Central memory CD8-positive, alpha-beta T cell (primary cell): ENCODE measurements at regions not wholly inside any gene's neighbourhood (a gene's known extent, or its start where the extent isn't known, plus 50 kb on each side); places are given as distances from the start of the nearest gene placed in this dataset.
"Not testable (repeated sequence)": the region's sequence is repeated elsewhere in the genome, so short reads cannot be mapped to it uniquely, and the experiment has no call there.

Experiments used
- ATAC-seq: fragments of 150-1000 bp; cut with Tn5 transposase; replicated peaks from 2 replicates; pipeline ENCODE4 v1.10.0; 2022; ENCODE audit warnings: mild to moderate bottlenecking, moderate FRiP score, moderate number of reproducible peaks; ENCODE audit not compliant: poor library complexity, severe bottlenecking; ENCODE audit errors: extremely low read depth
- DNase-seq, 2 donors: peaks; one replicate each; pipeline ENCODE4 v3.0.0; 2021; ENCODE audit warnings: low spot score in 2 of 2
- H3K27ac Mint-ChIP-seq: one replicate; pipeline ENCODE4 v1.8.0; 2022; ENCODE audit warnings: low read depth, mild to moderate bottlenecking, moderate library complexity, mixed read lengths
- H3K27me3 Mint-ChIP-seq: one replicate; pipeline ENCODE4 v1.8.0; 2022; ENCODE audit warnings: mixed read lengths
- H3K36me3 Mint-ChIP-seq: one replicate; pipeline ENCODE4 v1.8.0; 2022; ENCODE audit warnings: mild to moderate bottlenecking, moderate library complexity, mixed read lengths; ENCODE audit not compliant: insufficient read depth
- H3K4me1 Mint-ChIP-seq: one replicate; pipeline ENCODE4 v1.8.0; 2022; ENCODE audit warnings: mixed read lengths
- H3K4me3 Mint-ChIP-seq: one replicate; pipeline ENCODE4 v1.8.0; 2022; ENCODE audit warnings: mild to moderate bottlenecking, moderate library complexity, mixed read lengths
- H3K9me3 Mint-ChIP-seq: one replicate; pipeline ENCODE4 v1.8.0; 2022; ENCODE audit warnings: mixed read lengths

- H3K4me3 Mint-ChIP-seq, ATAC-seq, DNase-seq, H3K4me1 Mint-ChIP-seq, H3K27ac Mint-ChIP-seq, H3K36me3 Mint-ChIP-seq: not testable (repeated sequence)
- H3K27me3 Mint-ChIP-seq = peaks cover 87% of the 10 kb centered on the region
- H3K9me3 Mint-ChIP-seq = peaks cover 15% of the 10 kb centered on the region
These were observed 56.4 kb upstream of the SLC22A9 start for GRCh38 chr11:63313198-63313597.

- ATAC-seq (no peak), DNase-seq (no peak)
- Mint-ChIP-seq H3K9me3 (peaks cover 14% of the 10 kb centered on the region), H3K36me3 (no peaks in the 10 kb centered on the region), H3K27ac (no peak overlapping the region), H3K27me3 (peaks cover 73% of the 10 kb centered on the region), H3K4me1 (no peaks in the 10 kb centered on the region), H3K4me3 (no peak overlapping the region)
These were observed 54.9 kb upstream of the SLC22A25 start for GRCh38 chr11:63298258-63298657.
